Smooth muscle cell (in vitro differentiated cells): ENCODE measurements at regions not wholly inside any gene's neighbourhood (a gene's known extent, or its start where the extent isn't known, plus 50 kb on each side); places are given as distances from the start of the nearest gene placed in this dataset.

Experiments used
- DNase-seq: peaks from one replicate; lab custom pipeline; 2025; ENCODE audit not compliant: unreplicated experiment; lab: John Stamatoyannopoulos, UW
- H2AFZ ChIP-seq: fragments of 200-600 bp; sonication (generic); 2 replicates; pipeline ENCODE4 v1.6.0; 2016; ENCODE audit warnings: antibody characterized with exemption, low read depth, mild to moderate bottlenecking
- H3F3A ChIP-seq: fragments of 200-600 bp; sonication (generic); 2 replicates; pipeline ENCODE4 v1.6.0; 2017; ENCODE audit warnings: antibody characterized with exemption, low read depth
- H3K27ac ChIP-seq: fragments of 200-600 bp; sonication (generic); 2 replicates; pipeline ENCODE4 v1.5.1; 2016; ENCODE audit warnings: low read depth, mild to moderate bottlenecking
- H3K27me3 ChIP-seq: fragments of 200-600 bp; sonication (generic); 2 replicates; pipeline ENCODE4 v1.6.1; 2016; ENCODE audit warnings: low read depth, mild to moderate bottlenecking
- H3K36me3 ChIP-seq: fragments of 200-600 bp; sonication (generic); 2 replicates; pipeline ENCODE4 v1.5.1; 2016; ENCODE audit warnings: low read depth
- H3K4me1 ChIP-seq: fragments of 200-600 bp; sonication (generic); 2 replicates; pipeline ENCODE4 v1.5.1; 2016; ENCODE audit warnings: low read depth
- H3K4me2 ChIP-seq: fragments of 200-600 bp; sonication (generic); 2 replicates; pipeline ENCODE4 v1.6.0; 2016; ENCODE audit warnings: mild to moderate bottlenecking
- H3K4me3 ChIP-seq: fragments of 200-600 bp; sonication (generic); 2 replicates; pipeline ENCODE4 v1.5.1; 2016; ENCODE audit warnings: mild to moderate bottlenecking
- H3K79me2 ChIP-seq: fragments of 200-600 bp; sonication (generic); 2 replicates; pipeline ENCODE4 v1.6.0; 2016; ENCODE audit warnings: low read depth, mild to moderate bottlenecking
- H3K9ac ChIP-seq: fragments of 200-600 bp; sonication (generic); 2 replicates; pipeline ENCODE4 v1.6.0; 2016; ENCODE audit warnings: low read depth
- H3K9me3 ChIP-seq: fragments of 200-600 bp; sonication (generic); replicated peaks from 2 replicates; pipeline ENCODE4 v1.5.1; 2016; ENCODE audit warnings: low read depth
- H4K20me1 ChIP-seq: fragments of 200-600 bp; sonication (generic); 2 replicates; pipeline ENCODE4 v1.6.0; 2016; ENCODE audit warnings: low read depth
- WGBS: methylation state at CpG from one replicate; pipeline ENCODE4 v1.1.7; 2016; ENCODE audit warnings: low lambda C conversion rate; 5-methylcytosine and 5-hydroxymethylcytosine counted together
- TF ChIP-seq, protein P1 (sequence below): fragments of 200-600 bp; sonication (generic); IDR thresholded peaks from 2 replicates; pipeline ENCODE4 v1.5.1; 2017; ENCODE audit warnings: borderline replicate concordance, mild to moderate bottlenecking, antibody characterized with exemption; ENCODE audit not compliant: insufficient read depth, poor library complexity, severe bottlenecking

DNA sequence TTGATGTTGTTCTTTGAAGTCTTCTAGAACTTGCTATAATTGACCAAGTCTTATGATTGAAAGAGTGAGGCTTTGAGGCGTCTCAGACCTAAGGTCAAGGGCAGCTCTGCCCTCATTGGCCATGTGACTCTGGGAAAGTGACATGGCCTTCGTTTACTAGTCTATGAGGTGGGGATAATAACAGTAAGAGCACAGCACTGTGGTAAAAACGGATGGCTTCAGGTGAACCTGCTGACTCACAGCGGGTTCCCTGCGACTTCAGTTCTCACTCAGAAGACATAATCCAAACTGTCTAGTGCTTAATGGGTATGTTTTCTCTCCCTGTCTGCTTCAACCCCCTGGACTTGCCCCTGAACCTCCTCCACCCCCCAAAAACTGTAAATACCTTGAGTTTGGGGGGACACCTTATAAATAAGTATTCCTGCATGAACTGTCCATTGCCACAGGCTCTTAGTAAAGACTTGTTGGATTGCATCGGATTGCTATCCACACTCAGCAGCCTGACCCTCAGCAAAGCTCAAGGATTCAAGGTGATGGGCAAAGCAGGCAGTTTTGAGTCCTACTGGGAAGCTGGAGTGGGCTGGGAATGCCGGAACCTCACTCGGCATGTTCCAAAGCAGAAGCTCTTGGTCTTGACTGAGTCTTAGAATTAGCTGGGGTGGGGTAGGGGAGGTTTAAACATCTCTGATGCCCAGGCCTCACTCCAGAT is 304.6 kb downstream of the KLF6 start:
- Histone ChIP-seq H3K4me1 (peaks cover 20% of the 10 kb centered on the region), H3K36me3 (no peaks in the 10 kb centered on the region), H2AFZ (no peak overlapping the region), H3K27ac (no peak overlapping the region), H3K4me2 (no peak overlapping the region), H4K20me1 (no peaks in the 10 kb centered on the region), H3K9ac (no peak overlapping the region), H3F3A (peaks cover 21% of the 10 kb centered on the region), H3K9me3 (no peaks in the 10 kb centered on the region), H3K4me3 (no peak overlapping the region), H3K79me2 (no peaks in the 10 kb centered on the region), H3K27me3 (no peaks in the 10 kb centered on the region)
- DNase-seq = no peak
- WGBS = 81% methylated on average over 8 of the region's 8 CpGs
- TF ChIP-seq, protein P1, sequence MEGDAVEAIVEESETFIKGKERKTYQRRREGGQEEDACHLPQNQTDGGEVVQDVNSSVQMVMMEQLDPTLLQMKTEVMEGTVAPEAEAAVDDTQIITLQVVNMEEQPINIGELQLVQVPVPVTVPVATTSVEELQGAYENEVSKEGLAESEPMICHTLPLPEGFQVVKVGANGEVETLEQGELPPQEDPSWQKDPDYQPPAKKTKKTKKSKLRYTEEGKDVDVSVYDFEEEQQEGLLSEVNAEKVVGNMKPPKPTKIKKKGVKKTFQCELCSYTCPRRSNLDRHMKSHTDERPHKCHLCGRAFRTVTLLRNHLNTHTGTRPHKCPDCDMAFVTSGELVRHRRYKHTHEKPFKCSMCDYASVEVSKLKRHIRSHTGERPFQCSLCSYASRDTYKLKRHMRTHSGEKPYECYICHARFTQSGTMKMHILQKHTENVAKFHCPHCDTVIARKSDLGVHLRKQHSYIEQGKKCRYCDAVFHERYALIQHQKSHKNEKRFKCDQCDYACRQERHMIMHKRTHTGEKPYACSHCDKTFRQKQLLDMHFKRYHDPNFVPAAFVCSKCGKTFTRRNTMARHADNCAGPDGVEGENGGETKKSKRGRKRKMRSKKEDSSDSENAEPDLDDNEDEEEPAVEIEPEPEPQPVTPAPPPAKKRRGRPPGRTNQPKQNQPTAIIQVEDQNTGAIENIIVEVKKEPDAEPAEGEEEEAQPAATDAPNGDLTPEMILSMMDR = no peak

DNA sequence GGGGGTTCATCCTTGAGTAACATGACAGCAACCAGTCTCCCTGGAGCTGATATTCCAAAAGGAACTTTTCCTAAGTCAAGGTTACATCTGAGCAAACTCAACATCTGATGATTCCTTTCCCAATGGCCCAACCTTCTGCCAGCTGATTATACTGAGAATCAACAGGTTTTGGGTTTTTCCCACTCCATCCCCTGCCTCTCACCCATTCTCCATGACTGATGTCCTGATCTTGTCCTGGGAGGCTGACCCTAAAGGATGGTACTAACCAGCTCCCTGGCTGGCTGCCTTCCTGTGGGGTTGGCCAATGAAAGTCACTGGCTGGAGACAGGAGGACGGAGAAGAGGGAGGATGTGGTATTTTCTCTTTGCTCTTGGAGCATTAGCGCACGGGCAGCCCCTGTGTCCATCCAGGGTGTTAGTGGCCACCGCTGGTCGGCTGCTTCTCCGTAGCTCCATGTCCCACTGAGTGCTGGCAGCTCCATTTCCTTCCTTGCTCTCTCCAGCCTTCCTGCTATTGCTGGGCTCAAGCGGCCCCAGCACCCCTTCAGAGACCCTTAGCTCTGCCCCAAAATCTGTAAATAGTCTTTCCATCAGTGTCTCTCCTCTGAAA is 306.2 kb upstream of the PITRM1 start:
- TF ChIP-seq, protein P1 = no peak
- Histone ChIP-seq H3K79me2 (no peaks in the 10 kb centered on the region), H3K9ac (no peak overlapping the region), H3K4me3 (no peak overlapping the region), H2AFZ (no peak overlapping the region), H3K27me3 (no peaks in the 10 kb centered on the region), H3F3A (peaks cover 17% of the 10 kb centered on the region), H3K36me3 (no peaks in the 10 kb centered on the region), H3K27ac (no peak overlapping the region), H3K9me3 (no peaks in the 10 kb centered on the region), H3K4me1 (peaks cover 20% of the 10 kb centered on the region), H3K4me2 (no peak overlapping the region), H4K20me1 (no peaks in the 10 kb centered on the region)
- no peak for DNase-seq
- WGBS = 93% methylated on average over 7 of the region's 7 CpGs

GRCh38 chr10:3478153-3478552 is 305.6 kb upstream of the PITRM1 start:
- DNase-seq = no peak
- H3K4me3 ChIP-seq = no peak overlapping the region
- no peaks in the 10 kb centered on the region for H4K20me1 ChIP-seq
- H3K9ac ChIP-seq = peak overlapping the region; percentile 34
- TF ChIP-seq, protein P1 = no peak
- H3K36me3 ChIP-seq = no peaks in the 10 kb centered on the region
- peaks cover 12% of the 10 kb centered on the region for H3F3A ChIP-seq
- peak overlapping the region; percentile 75 for H3K27ac ChIP-seq
- H3K4me2 ChIP-seq = peak overlapping the region; percentile 43
- H3K9me3 ChIP-seq = no peaks in the 10 kb centered on the region
- WGBS = 99% methylated on average over 2 of the region's 2 CpGs
- no peaks in the 10 kb centered on the region for H3K79me2 ChIP-seq
- H2AFZ ChIP-seq = no peak overlapping the region
- no peaks in the 10 kb centered on the region for H3K27me3 ChIP-seq
- H3K4me1 ChIP-seq = peaks cover 20% of the 10 kb centered on the region

- H3K4me1 ChIP-seq = peaks cover 16% of the 10 kb centered on the region
- H3K27me3 ChIP-seq = no peaks in the 10 kb centered on the region
- no peaks in the 10 kb centered on the region for H3K79me2 ChIP-seq
- H3K4me3 ChIP-seq = no peak overlapping the region
- H3K4me2 ChIP-seq = peak overlapping the region; percentile 43
- H3F3A ChIP-seq = peaks cover 7% of the 10 kb centered on the region
- DNase-seq = no peak
- TF ChIP-seq, protein P1 = no peak
- H3K36me3 ChIP-seq = no peaks in the 10 kb centered on the region
- 28% methylated on average over 3 of the region's 3 CpGs for whole genome bisulfite sequencing
- H3K27ac ChIP-seq = peak overlapping the region; percentile 75
- H3K9ac ChIP-seq = peak overlapping the region; percentile 34
- no peaks in the 10 kb centered on the region for H3K9me3 ChIP-seq
- no peaks in the 10 kb centered on the region for H4K20me1 ChIP-seq
- no peak overlapping the region for H2AFZ ChIP-seq
Observed at GRCh38 chr10:3477683-3478082, 305.1 kb upstream of the PITRM1 start.
